ENCODE measurements at regions not wholly inside any gene's neighbourhood (a gene's known extent, or its start where the extent isn't known, plus 50 kb on each side); places are given as distances from the start of the nearest gene placed in this dataset.

GRCh38 chr11:70913715-70914231 lies 338.6 kb downstream of the SHANK2 start:
- TF ChIP-seq CTCF (IDR thresholded peaks at IDR 0.05; ENCODE audit: low read depth, low read length): no peak
- H3K4me3 ChIP-seq (replicated peaks in 1 of 2; ENCODE audit: low read depth in 2 of 2, low read length in 2 of 2): no peak overlapping the region
- DNase-seq (ENCODE audit: low read depth in 2 of 2): no peak

GRCh38 chr11:70914496-70914895 lies 337.9 kb downstream of the SHANK2 start:
- no peak for TF ChIP-seq CTCF (IDR thresholded peaks at IDR 0.05; ENCODE audit: low read depth, low read length)
- H3K4me3 ChIP-seq (replicated peaks in 1 of 2; ENCODE audit: low read depth in 2 of 2, low read length in 2 of 2): no peak overlapping the region
- no peak for DNase-seq (ENCODE audit: low read depth in 2 of 2)

- no peak for DNase-seq (ENCODE audit: low read depth in 2 of 2)
- H3K4me3 ChIP-seq (replicated peaks in 1 of 2; ENCODE audit: low read depth in 2 of 2, low read length in 2 of 2): no peak overlapping the region
- no peak for TF ChIP-seq CTCF (IDR thresholded peaks at IDR 0.05; ENCODE audit: low read depth, low read length)
Measured at GRCh38 chr11:70915158-70915985, 337.0 kb downstream of the SHANK2 start.

GRCh38 chr11:70916351-70916750 lies 336.0 kb downstream of the SHANK2 start:
- no peak for TF ChIP-seq CTCF (IDR thresholded peaks at IDR 0.05; ENCODE audit: low read depth, low read length)

GRCh38 chr11:70918242-70918641 lies 334.1 kb downstream of the SHANK2 start:
- DNase-seq (ENCODE audit: low read depth in 2 of 2): no peak
- H3K4me3 ChIP-seq (replicated peaks in 1 of 2; ENCODE audit: low read depth in 2 of 2, low read length in 2 of 2): no peak overlapping the region
- TF ChIP-seq CTCF (IDR thresholded peaks at IDR 0.05; ENCODE audit: low read depth, low read length): no peak

More at GRCh38 chr11:70916351-70916750, 336.0 kb downstream of the SHANK2 start:
- no peak overlapping the region for H3K4me3 ChIP-seq (replicated peaks in 1 of 2; ENCODE audit: low read depth in 2 of 2, low read length in 2 of 2)
- DNase-seq (ENCODE audit: low read depth in 2 of 2): no peak

GRCh38 chr11:70921804-70922203 lies 330.6 kb downstream of the SHANK2 start:
- no peak for TF ChIP-seq CTCF (IDR thresholded peaks at IDR 0.05; ENCODE audit: low read depth, low read length)

More at GRCh38 chr11:70921804-70922203, 330.6 kb downstream of the SHANK2 start:
- H3K4me3 ChIP-seq (replicated peaks in 1 of 2; ENCODE audit: low read depth in 2 of 2, low read length in 2 of 2): no peak overlapping the region
- DNase-seq (ENCODE audit: low read depth in 2 of 2): no peak

Measured in cardiac fibroblast (primary cell).